Nephron progenitor cell (in vitro differentiated cells): ENCODE measurements at regions not wholly inside any gene's neighbourhood (a gene's known extent, or its start where the extent isn't known, plus 50 kb on each side); places are given as distances from the start of the nearest gene placed in this dataset.

Experiments
- DNase-seq: peaks from one replicate; pipeline ENCODE4 v3.0.0; 2021
- H3K27ac Mint-ChIP-seq: 2 replicates; pipeline ENCODE4 v1.8.0; 2021; ENCODE audit warnings: mild to moderate bottlenecking, moderate library complexity, mixed read lengths
- H3K27me3 Mint-ChIP-seq: 2 replicates; pipeline ENCODE4 v1.8.0; 2021; ENCODE audit warnings: mild to moderate bottlenecking, low read depth, mixed read lengths; ENCODE audit not compliant: poor library complexity
- H3K36me3 Mint-ChIP-seq: 2 replicates; pipeline ENCODE4 v1.8.0; 2021; ENCODE audit warnings: low read depth, mixed read lengths
- H3K4me1 Mint-ChIP-seq: 2 replicates; pipeline ENCODE4 v1.8.0; 2021; ENCODE audit warnings: mixed read lengths
- H3K4me3 Mint-ChIP-seq: 2 replicates; pipeline ENCODE4 v1.8.0; 2021; ENCODE audit warnings: mild to moderate bottlenecking, moderate library complexity, mixed read lengths
- H3K9me3 Mint-ChIP-seq: 2 replicates; pipeline ENCODE4 v1.8.0; 2021; ENCODE audit warnings: mild to moderate bottlenecking, moderate library complexity, mixed read lengths
- CTCF ChIP-seq: fragments of 200-600 bp; sonication (generic); IDR thresholded peaks from 2 replicates; pipeline ENCODE4 v1.5.0; 2021; ENCODE audit warnings: antibody characterized with exemption

DNA sequence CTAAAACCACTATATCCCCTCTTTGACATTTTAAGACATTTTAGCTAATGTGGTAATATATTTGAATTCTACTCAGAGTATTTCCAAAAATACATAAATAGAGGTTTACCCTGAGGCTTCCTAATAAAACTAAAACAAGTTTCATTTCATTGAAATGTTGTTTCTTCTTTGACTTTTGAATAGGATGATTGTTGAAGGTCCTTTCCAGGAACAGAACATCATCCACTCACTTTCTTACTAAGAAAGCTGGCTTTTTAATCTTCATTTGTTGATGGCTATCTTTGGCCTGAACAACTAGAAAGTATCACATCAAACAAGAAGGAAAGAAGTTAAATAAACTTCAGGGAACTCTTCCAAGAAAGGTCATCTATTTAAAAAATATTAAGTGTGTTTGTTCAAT is 169.7 kb downstream of the RAP2B start:
- H3K27ac Mint-ChIP-seq: no peak overlapping the region
- no peaks in the 10 kb centered on the region for H3K4me1 Mint-ChIP-seq
- no peaks in the 10 kb centered on the region for H3K36me3 Mint-ChIP-seq
- DNase-seq: no peak
- no peak for TF ChIP-seq CTCF
- peaks cover 4% of the 10 kb centered on the region for H3K27me3 Mint-ChIP-seq
- H3K4me3 Mint-ChIP-seq: no peak overlapping the region
- H3K9me3 Mint-ChIP-seq: no peaks in the 10 kb centered on the region

DNA sequence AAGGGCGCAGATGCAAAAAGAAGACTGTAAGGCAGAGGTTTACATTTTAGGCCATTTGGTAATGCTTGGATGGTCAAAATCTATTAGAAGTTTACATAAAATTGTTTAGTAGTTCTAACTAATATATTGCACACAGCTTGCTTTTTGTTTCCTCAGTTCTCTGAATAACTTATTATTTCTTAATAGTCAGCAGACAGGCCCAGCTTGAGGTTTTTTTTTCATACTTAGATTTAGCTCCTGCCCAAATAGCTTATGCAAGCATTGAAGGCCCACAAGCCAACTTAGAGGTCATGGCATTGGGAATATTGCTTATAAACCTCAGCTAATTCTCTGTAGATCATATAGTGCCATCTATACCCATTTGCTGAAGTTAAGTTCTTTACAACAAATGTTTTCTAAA is 172.5 kb downstream of the RAP2B start:
- H3K27ac Mint-ChIP-seq: no peak overlapping the region
- H3K4me3 Mint-ChIP-seq: no peak overlapping the region
- no peak for DNase-seq
- H3K36me3 Mint-ChIP-seq: no peaks in the 10 kb centered on the region
- no peaks in the 10 kb centered on the region for H3K4me1 Mint-ChIP-seq
- no peak for TF ChIP-seq CTCF
- H3K27me3 Mint-ChIP-seq: no peaks in the 10 kb centered on the region
- no peaks in the 10 kb centered on the region for H3K9me3 Mint-ChIP-seq

DNA sequence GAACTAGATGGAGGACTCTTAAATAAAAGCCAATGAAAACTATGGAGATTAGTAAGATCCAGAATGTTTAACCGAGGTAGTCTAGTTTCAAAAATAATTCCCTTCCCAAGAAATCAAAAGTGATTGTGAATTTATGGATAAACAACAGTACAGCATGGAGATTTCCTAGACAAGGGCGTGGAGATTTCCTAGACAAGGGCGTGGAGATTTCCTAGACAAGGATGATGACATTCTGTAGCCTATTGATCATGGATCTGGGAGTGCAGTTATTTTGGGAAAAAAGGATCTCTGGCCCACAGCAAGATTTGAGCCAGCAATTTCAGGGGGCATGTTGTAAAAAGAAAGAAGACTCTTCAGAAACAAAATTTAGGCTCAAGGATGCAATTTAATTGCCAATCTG is 175.3 kb downstream of the RAP2B start:
- Mint-ChIP-seq H3K27ac (no peak overlapping the region), H3K9me3 (peaks cover 12% of the 10 kb centered on the region), H3K36me3 (no peaks in the 10 kb centered on the region), H3K4me3 (no peak overlapping the region), H3K4me1 (no peaks in the 10 kb centered on the region), H3K27me3 (no peaks in the 10 kb centered on the region)
- DNase-seq: no peak
- TF ChIP-seq CTCF: no peak

DNA sequence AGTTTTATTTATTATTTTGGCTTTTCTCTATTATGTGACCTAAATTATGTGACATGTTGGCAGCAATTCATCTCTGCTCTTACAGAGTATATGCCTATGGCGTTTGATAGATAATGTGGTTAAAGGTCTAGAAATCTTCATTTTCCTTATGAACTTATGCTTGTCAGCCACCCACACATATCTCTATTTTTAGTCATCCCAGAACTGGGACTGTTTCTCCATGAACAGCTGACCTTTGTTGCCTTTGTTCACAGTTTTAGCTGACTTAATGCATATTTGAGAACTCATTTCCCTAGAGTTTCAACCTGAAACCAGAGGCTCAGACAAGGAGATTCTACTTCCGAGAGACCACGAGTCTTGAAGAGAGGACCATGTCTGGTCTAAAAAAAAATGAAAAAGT is 176.5 kb downstream of the RAP2B start:
- Mint-ChIP-seq H3K4me3 (no peak overlapping the region), H3K4me1 (no peaks in the 10 kb centered on the region), H3K27ac (no peak overlapping the region), H3K9me3 (peaks cover 14% of the 10 kb centered on the region), H3K27me3 (no peaks in the 10 kb centered on the region), H3K36me3 (no peaks in the 10 kb centered on the region)
- no peak for DNase-seq
- TF ChIP-seq CTCF: no peak

GRCh38 chr3:153339065-153339464 is 177.0 kb downstream of the RAP2B start:
- H3K4me1 Mint-ChIP-seq: no peaks in the 10 kb centered on the region

More at GRCh38 chr3:153339065-153339464, 177.0 kb downstream of the RAP2B start:
- no peak for DNase-seq
- no peaks in the 10 kb centered on the region for H3K36me3 Mint-ChIP-seq
- H3K9me3 Mint-ChIP-seq: peaks cover 14% of the 10 kb centered on the region
- H3K27ac Mint-ChIP-seq: no peak overlapping the region
- no peak overlapping the region for H3K4me3 Mint-ChIP-seq
- TF ChIP-seq CTCF: no peak
- no peaks in the 10 kb centered on the region for H3K27me3 Mint-ChIP-seq
